GM10248 (cell line): ENCODE measurements at regions not wholly inside any gene's neighbourhood (a gene's known extent, or its start where the extent isn't known, plus 50 kb on each side); places are given as distances from the start of the nearest gene placed in this dataset.

Experiments used
- CTCF ChIA-PET: fragments of 300-600 bp; sonication (Branson Sonifier 250); formaldehyde crosslinking; extraction: SDS; loops from one replicate; lab custom pipeline; 2021; ENCODE audit warnings: antibody characterized with exemption; lab: Yijun Ruan, JAX
- POLR2A ChIA-PET: fragments of 350-650 bp; sonication (Branson Sonifier 250); formaldehyde crosslinking; extraction: SDS; loops from one replicate; lab custom pipeline; 2020; ENCODE audit warnings: antibody characterized with exemption; lab: Yijun Ruan, JAX
- DNase-seq: peaks from one replicate; pipeline ENCODE4 v3.0.0; 2012; ENCODE audit errors: extremely low spot score
- CTCF ChIP-seq: IDR thresholded peaks from 2 replicates; pipeline ENCODE4 v1.5.1; 2012; ENCODE audit warnings: mild to moderate bottlenecking, low read depth; ENCODE audit errors: extremely low read depth, missing control alignments, control extremely low read depth

- ChIA-PET POLR2A (no interaction called here), CTCF (interaction anchor here (1.1 to 1.7 kb wide), 4 partner anchors 8 to 30 kb away, joined by 3 to 6 read pairs (median 4); no protein-coding TSS in a partner anchor)
- no peak for DNase-seq
- TF ChIP-seq CTCF = no peak
These were observed 85.1 kb upstream of the CNKSR3 start for GRCh38 chr6:154595538-154595937.

- no peak for DNase-seq
- ChIA-PET CTCF (interaction anchor here (1.1 to 1.7 kb wide), 4 partner anchors 9 to 31 kb away, joined by 3 to 6 read pairs (median 4); no protein-coding TSS in a partner anchor), POLR2A (no interaction called here)
- no peak for TF ChIP-seq CTCF
These were observed 85.5 kb upstream of the CNKSR3 start for GRCh38 chr6:154596009-154596408.

- ChIA-PET CTCF (interaction anchor here (1.1 to 1.7 kb wide), 3 partner anchors 9 to 28 kb away, joined by 3 to 5 read pairs (median 3); no protein-coding TSS in a partner anchor), POLR2A (no interaction called here)
- no peak for TF ChIP-seq CTCF
- no peak for DNase-seq
These were observed 86.2 kb upstream of the CNKSR3 start for GRCh38 chr6:154596701-154597100.

- CTCF ChIA-PET = interaction anchor here (2.1 kb wide), 1 partner anchor 77 kb away, joined by 6 read pairs; no protein-coding TSS in a partner anchor
- no peak for TF ChIP-seq CTCF
- POLR2A ChIA-PET = no interaction called here
- DNase-seq = no peak
These were observed 87.9 kb upstream of the CNKSR3 start for GRCh38 chr6:154598399-154598798.

- ChIA-PET POLR2A (no interaction called here), CTCF (no interaction called here)
- no peak for DNase-seq
- TF ChIP-seq CTCF = no peak
These were observed 91.8 kb upstream of the CNKSR3 start for GRCh38 chr6:154602296-154602695.

GRCh38 chr6:154602708-154603107 lies 92.2 kb upstream of the CNKSR3 start:
- DNase-seq = no peak
- CTCF ChIA-PET = interaction anchor here (1.2 kb wide), 1 partner anchor 11 kb away, joined by 3 read pairs; no protein-coding TSS in a partner anchor
- TF ChIP-seq CTCF = no peak
- POLR2A ChIA-PET = no interaction called here

GRCh38 chr6:154604119-154604518 lies 93.6 kb upstream of the CNKSR3 start:
- peak; percentile 25 for DNase-seq
- no peak for TF ChIP-seq CTCF
- CTCF ChIA-PET = interaction anchor here (0.9 kb wide), 1 partner anchor 13 kb away, joined by 3 read pairs; no protein-coding TSS in a partner anchor
- POLR2A ChIA-PET = no interaction called here
